ENCODE measurements at regions not wholly inside any gene's neighbourhood (a gene's known extent, or its start where the extent isn't known, plus 50 kb on each side); places are given as distances from the start of the nearest gene placed in this dataset.

DNA sequence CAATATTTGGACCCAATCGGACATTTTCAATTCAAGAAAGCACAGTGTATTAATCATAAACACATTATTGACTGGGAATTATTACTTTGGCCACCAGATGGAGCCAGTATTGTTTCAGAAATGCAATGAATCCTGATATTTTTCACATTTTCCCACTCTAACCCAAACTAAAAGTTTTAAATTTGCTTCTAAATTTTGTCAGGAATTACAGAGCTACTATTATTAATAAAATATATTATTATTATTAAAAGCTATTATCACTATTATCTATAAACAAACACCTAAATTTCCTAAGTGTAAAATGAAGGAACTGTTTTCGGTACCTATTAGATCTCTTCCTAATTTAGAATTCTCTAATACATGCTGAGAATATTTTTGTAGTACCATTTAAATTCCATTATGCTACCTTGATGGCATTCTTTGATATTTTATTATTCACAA lies 245.3 kb downstream of the OGFRL1 start:
- no peak for DNase-seq

GRCh38 chr6:71534921-71535320 lies 246.3 kb downstream of the OGFRL1 start:
- DNase-seq, result no peak

DNA sequence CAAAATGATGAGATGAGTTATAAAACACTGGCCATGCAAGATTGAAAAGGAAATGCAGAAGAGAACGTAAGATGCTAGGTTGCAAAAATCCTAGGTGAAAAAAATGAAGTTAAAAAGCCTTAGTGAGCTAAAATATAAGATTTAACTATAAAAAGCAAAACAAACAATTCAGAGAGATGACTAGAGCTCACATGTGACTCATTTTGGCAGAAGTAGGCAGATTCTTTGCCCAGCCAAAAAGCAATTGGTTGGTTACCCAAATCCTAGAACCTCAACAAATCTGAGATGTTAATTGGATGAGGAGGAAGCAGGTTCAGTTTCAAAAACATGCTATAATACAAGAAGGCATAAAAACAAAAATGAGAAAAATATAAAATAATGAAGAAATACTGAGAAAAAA lies 249.1 kb downstream of the OGFRL1 start:
- no peak for DNase-seq

DNA sequence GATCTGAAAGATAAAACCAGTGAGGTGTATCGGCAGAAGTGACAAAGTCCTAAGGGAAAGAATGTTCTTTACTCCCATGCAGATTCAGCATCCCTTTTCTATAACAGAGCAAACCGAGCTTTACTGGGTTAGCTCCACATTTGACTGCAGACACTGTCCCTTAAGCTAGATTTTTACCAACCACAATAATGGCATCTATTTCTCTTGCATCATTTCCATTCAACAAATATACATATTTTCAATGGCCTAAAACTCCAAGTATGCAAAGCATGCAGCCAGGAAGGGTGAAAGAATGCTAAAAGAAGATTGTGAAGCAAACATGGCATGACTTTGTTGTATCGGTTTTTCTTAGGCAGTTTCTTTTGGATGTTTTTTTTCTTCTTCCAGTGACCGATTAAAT lies 255.4 kb downstream of the OGFRL1 start:
- DNase-seq, result no peak

DNA sequence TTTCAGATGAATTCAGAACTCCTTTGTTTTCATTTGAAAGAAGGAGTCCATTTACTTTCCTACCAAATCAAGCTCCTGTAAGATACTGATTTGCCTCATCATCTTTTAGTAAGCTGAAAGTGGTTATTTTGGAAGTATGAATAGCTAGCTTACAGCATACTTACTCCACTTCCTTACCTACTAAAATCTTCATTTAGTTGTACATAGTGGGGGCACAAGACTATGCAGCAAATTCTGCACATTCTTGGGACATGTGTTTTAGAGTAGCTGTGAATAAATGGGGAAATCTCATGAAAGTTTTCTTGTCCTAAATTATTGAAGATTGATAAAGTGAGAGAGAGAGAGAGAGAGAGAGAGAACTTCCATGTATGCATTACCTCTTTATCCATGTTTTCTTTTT lies 256.3 kb downstream of the OGFRL1 start:
- no peak for DNase-seq

DNA sequence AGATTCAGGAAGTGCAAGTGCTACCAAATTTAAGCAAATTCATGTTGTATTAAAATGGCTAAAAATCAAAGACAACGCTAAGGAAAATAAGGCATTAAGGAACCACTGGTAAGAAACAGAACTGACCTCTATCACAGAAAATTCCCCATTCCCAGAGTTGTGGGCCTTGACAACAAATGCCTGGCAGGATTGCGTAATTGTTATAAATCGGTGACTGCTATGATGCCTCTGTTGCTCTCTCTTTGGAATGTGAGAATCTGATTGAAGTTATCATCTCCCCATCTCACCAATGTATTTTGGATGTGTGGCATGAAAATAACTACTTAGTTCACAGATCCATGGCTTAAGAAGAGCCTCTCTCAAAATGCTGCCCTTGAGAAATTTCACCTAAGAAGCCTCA lies 257.3 kb downstream of the OGFRL1 start:
- no peak for DNase-seq

GRCh38 chr6:71551798-71552197 lies 263.2 kb downstream of the OGFRL1 start:
- no peak for DNase-seq

DNA sequence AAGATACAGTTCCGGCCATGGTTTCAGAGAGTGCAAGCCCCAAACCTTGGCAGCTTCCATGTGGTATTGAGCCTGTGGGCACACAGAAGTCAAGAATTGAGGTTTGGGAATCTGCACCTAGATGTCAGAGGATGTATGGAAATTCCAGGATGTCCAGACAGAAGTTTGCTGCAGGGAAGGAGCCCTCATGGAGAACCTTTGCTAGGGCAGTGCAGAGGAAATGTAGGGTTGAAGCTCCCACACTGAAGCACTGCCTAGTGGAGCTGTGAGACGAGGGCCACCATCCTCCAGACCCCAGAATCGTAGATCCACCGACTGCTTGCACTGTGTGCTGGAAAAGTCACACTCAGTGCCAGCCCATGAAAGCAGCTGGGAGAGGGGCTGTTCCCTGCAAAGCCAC lies 267.5 kb downstream of the OGFRL1 start:
- no peak for DNase-seq

GRCh38 chr6:71558974-71559373 lies 270.4 kb downstream of the OGFRL1 start:
- DNase-seq, result no peak

- DNase-seq, result no peak
Observed at GRCh38 chr6:71567562-71567961, 279.0 kb downstream of the OGFRL1 start.

DNA sequence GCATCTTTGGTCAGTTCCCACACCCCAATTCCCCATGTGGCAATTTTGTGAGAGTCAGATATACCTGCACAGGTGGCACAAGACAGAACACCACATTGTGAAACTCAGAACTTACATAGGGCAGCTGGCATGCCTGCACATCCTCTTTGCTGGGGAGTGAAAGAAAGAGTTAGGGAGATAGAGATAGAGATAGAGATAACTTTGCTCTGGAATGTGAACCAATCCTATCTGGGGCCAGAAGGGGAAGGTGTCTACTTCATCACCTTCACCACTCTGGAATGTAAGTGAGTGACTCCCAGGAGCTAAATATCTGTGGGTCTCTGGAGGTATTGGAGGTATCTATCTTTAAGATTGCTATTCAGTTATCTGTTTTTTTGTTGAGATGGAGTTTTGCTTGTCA lies 289.2 kb downstream of the OGFRL1 start:
- no peak for DNase-seq

- DNase-seq, result no peak
Observed at GRCh38 chr6:71579902-71580301, 291.3 kb downstream of the OGFRL1 start.

- DNase-seq, result no peak
Observed at GRCh38 chr6:71582820-71583219, 294.2 kb downstream of the OGFRL1 start.

- no peak for DNase-seq
Observed at GRCh38 chr6:71584712-71585436, 296.3 kb downstream of the OGFRL1 start.

- no peak for DNase-seq
Observed at GRCh38 chr6:71585472-71585871, 296.9 kb downstream of the OGFRL1 start.

- DNase-seq, result no peak
Observed at GRCh38 chr6:71588490-71588889, 297.9 kb upstream of the RIMS1 start.

DNA sequence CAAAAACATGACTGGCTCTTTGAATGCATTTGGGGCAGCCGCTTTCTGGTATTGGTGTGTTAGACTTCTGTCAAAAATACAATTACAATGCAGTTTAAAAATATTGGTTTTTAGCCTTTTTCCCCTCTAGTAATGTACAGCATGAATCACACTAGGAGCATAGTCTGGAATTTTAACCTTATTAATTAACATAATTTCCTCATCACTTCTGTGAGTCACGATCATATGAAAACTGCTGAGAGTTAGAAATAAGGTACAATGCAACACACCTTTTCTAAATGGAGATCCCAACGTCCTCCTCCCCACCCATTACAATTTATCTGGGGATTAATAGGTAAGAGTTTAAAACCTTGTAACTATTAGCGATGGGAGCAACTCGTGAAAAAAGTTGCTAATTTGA lies 297.1 kb upstream of the RIMS1 start:
- DNase-seq, result no peak

- DNase-seq, result no peak
Observed at GRCh38 chr6:71592643-71593042, 293.7 kb upstream of the RIMS1 start.

DNA sequence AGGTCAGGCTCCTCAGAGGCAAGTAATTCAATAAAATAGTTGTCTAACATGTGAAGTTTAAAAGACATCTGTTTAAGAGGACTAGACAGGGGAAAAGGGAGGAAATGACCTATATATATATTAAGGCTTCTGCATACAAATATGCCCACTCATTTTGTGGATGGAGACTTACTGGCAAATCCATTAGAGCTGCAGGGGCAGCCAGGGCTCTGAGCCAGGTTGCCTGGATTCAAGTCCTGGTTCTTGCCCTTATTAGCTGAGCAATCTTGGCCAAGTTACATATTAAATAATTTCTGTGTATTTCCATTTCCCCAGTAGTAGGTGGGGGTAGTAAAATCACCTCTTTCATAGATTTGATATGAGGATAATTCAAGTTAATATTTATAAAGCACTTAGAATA lies 287.0 kb upstream of the RIMS1 start:
- DNase-seq, result no peak

GRCh38 chr6:71602385-71603007 lies 283.9 kb upstream of the RIMS1 start:
- no peak for DNase-seq

GRCh38 chr6:71603021-71603420 lies 283.3 kb upstream of the RIMS1 start:
- DNase-seq, result no peak

- DNase-seq, result no peak
Observed at GRCh38 chr6:71608646-71609045, 277.7 kb upstream of the RIMS1 start.

DNA sequence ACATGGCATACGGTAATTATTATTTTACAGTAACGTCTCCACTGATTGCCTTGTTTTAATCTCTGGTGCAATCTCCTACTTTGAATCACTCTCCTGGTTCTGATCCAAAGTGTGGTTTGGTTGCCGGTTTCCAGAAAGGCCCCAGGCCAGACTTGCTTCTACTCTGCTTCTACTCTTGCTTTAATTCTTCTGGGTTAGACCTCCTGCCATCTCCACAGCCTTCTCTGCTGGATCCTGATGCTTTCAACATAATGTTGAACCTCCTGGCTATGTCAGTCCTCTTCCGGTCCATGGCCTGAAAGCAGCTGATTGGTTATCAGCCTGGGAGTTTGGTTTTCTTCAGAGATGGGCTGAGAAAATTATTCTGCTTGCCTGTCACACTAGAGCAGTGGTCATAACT lies 266.5 kb upstream of the RIMS1 start:
- no peak for DNase-seq

DNA sequence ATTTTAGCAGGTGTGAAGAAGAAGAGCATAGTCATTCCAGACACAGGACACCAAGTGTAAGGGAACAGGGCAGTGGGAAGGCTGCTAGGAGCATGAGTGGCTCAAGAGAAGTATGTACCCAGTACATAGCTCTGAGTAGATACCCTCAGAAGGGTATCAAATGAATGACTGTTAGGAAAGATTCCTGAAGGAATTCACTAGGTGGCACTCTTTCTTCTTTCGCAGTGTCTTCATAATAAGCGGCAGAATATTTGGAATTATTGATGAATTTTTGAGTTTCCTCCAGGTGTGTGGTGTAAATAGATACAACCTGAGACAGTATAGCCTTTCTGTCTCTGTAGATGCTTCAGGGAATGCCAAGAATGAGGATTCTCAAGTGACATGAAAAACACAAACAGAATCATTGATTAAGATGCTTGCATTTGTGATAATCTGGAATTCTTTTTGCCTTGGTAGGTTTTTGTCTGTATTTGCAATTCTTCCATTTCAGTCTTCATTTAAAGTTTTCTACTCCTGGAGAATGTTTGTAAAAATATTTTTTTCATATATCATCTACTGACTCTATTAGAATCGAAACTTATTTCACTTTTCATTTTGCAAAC lies 264.3 kb upstream of the RIMS1 start:
- DNase-seq, result no peak

GRCh38 chr6:71642120-71642519 lies 244.2 kb upstream of the RIMS1 start:
- DNase-seq, result no peak
